NCI-H1105 (cell line): ENCODE measurements at regions not wholly inside any gene's neighbourhood (a gene's known extent, or its start where the extent isn't known, plus 50 kb on each side); places are given as distances from the start of the nearest gene placed in this dataset.
"Not testable (repeated sequence)": the region's sequence is repeated elsewhere in the genome, so short reads cannot be mapped to it uniquely, and the experiment has no call there.

ENCODE experiments used
- DNase-seq: peaks from one replicate; lab custom pipeline; 2025; lab: John Stamatoyannopoulos, UW

DNA sequence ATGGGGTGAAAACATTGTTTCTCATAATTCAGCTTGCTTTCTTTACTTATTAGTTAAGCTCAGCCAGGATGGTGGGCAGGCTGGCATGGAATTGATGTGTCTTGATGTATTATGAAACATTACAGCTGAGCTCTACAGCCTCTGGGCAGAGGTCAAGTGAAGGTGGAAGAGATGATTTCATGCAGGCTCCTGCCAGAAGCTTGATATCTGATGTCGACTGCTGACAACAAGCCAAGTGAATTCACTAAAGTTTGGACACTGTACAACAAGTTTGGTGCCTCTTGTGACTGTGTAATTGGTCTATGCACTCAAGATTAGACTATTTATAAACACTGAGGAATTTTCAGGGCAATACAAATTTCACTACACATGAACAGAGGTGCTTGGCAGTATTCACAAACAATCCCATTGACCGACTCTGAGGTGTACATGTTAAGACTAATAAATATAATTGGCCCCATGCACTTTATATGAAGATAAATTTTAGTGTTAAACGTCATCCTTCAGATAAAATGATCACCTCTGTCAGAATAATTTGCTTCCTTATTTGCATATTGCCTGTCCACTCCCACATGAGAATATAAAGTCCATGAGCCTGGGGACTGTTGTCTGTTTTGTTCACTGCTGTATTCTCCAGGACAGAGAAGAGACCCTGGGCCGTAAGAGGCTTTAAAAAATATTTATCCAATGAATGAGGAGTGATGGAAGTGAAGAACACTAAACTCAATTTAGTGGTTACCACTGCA is 612.2 kb downstream of the IQCM start:
- no peak for DNase-seq

DNA sequence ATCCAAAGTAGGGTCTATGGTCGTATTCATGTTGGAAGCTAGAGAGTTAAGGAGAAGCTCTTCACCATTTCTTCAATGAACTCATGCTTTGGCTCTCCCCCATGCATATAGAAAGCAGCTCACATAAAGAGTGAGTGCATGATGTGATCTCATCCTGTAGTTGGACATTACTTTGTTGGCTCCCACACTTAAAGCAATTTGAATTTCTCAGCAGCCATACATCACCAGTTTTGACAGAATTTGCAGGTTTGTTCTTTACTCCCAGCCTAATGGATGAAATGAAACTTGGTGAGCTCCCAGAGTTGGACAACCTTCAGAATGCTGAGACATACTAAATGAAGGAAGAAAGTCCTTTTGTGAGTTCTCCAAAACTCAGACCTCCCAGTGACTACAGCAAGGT is 613.5 kb downstream of the IQCM start:
- DNase-seq, result no peak

DNA sequence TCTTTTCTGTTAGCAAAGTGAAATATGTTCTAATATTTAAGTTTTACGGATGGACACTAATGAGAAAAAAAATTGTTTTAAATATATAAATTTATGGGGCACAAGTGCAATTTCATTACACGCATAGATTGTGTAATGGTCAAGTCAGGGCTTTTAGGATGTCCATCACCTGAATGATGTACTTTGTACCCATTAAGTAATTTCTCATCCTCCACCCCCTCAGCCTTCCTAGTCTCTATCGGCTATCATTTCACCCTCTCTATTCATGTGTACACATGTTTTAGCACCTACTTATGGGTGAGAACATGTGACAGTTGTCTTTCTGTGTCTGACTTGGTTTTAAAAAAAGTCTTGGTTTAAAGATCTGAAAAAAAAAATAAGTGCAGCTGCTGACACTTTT is 616.0 kb downstream of the IQCM start:
- no peak for DNase-seq

DNA sequence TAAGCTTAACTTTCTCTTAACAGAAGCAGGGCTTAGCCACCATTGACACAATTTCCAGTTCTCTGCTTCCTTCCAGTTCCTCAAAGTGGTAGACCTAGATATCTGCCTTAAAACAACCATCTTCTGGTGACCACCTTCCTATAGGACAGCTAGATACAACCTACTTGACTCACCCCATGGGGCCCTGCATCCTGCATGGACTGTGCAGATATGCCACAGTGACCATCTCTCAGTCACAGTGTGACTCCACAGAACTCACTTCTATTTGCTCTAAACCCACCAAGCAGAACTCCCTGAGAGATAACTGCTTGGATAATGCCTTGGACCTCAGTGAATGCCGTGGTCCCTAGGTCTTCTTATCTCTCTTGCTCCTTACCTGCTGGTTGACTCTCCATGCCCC is 621.6 kb downstream of the IQCM start:
- no peak for DNase-seq

DNA sequence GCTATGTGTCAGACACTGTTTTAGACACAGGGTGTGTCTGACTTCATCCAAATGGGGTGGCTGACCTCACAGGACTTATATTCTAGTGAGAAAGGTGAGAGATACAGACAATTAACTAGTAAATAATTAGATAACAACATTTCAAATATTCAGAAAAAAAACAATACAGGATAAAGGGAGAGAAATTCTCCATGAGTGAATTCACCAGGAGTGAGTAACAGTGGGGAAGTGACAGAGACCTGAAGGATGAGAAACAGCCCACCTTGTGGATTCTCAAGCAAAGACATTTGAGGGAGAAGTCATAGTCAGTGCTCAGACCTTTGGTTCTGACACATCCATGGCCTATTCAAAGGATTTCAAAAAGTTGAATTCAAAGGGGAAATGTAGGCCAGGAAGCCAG is 627.9 kb downstream of the IQCM start:
- no peak for DNase-seq

DNA sequence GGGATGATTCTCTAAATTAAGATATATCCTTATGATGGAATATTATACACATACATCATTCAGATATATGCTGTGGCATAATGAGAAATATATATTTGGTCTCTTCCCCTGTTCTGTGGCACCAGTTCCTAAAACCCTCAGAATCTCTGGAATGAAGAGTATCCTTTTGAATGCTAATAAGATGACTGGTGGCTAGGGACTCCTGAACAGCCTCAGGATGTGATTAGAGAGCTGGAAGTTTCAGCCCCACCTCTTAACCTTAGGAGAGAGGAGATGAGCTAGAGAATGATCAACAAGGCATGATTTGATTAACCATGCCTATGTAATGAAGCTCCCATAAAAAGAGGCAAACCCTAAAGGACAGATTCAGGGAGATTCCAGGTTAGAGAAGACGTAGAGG is 632.0 kb downstream of the IQCM start:
- no peak for DNase-seq

DNA sequence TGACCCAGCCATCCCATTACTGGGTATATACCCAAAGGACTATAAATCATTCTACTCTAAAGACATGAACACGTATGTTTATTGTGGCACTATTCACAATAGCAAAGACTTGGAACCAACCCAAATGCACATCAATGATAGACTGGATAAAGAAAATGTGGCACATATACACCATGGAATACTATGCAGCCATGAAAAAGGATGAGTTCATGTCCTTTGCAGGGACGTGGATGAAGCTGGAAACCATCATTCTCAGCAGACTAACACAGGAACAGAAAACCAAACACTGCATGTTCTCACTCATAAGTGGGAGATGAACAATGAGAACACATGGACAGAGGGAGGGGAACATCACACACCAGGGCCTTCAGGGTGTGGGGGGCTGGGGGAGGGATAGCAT is 634.2 kb downstream of the IQCM start:
- DNase-seq, result not testable (repeated sequence)

DNA sequence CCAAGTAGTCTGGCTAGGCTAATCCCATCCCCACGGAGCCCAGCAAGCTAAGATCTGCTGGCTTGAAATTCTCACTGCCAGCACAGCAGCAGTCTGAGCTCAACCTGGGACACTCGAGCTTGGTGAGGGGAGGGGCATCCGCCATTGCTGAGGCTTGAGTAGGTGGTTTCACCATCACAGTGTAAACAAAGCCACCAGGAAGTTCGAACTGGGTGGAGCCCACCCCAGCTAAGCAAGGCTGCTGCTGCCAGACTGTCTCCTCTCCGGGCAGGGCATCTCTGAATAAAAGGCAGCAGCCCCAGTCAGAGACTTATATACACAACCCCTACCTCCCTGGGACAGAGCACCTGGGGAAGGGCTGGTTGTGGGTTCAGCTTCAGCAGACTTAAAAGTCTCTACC is 639.6 kb downstream of the IQCM start:
- DNase-seq, result no peak

DNA sequence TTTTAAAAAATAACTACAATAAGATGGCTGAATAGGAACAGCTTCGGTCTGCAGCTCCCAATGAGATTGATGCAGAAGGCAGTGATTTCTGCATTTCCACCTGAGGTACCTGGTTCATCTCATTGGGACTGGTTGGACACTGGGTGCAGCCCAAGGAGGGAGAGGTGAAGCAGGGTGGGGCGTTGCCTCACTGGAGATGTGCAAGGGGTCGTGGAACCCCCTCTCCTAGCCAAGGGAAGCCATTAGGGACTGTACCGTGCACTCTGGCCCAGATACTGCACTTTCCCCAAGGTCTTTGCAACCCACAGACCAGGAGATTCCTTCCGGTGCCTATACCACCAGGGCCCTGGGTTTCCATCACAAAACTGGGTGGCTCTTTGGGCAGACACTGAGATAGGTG is 640.1 kb downstream of the IQCM start:
- no peak for DNase-seq

DNA sequence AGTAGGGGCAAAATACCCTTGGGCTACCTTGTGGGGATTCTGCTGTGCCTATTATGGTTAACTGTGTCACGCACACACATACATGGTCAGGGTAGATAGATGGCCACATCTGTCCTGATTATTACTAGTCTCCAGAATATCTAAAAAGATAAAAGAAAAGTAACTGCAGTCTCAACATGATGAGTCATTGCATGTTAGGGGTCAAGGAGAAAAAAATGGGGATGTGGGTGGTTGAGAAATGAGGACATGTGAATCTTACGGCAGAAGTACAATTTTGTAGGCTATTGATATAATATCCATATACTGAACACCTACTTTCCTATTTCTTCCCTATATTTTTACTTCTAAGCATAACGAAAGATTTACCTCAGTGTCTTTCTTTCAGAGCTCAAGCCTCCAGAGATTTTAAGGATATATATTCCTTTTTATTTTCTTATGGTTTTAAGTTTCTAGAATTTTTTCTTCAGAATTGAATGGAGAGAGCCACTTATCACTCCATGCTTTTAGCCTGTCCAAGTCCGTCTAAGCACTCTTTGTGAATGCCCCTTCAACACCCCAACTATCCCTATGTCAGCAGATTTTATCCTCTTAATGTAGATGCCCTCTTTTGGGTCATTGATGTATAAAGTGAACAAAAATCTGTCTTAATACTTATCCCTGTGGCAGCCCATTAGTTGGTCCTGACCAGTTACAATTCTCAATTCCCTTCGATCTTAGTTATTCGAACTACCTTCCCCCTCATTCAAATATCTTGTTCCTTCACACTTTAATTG is 642.2 kb downstream of the IQCM start:
- DNase-seq, result no peak

DNA sequence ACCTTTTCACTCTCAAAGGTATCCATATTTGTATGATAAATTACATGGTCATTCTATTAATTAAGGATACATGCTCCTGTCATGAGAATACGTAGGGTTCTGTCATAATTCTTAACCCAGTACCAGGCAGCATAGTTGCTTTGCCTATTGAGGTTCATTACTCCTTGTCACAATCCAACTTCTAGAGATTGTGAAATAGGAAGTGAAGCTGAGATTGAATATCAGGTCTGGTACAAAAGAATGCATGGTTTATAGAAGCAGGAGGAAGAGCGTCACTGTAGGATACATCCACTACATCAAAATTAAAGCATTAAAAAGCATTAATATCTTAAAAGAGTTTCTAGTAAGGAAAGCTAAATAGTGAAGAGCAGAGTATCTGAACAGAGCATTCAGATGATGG is 647.0 kb downstream of the IQCM start:
- DNase-seq, result no peak

DNA sequence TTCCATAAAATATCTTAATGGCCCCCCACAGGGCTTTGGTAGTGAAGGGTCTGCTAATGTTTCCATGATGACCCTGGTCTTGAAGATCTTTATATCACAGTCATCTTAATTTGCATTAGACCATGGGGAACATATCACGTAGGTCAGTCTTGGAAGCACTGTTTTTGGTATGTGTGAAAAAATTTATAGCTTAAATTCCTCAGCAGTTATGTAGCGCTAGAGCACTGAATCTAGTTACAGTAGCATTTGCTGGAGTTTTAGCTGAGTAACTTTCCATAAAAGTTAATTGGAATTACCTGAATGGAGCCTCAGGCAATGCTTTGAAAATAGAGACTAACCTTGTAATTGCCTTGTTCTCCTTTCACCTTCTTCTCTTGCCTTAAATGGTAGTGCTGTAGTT is 648.8 kb downstream of the IQCM start:
- no peak for DNase-seq

DNA sequence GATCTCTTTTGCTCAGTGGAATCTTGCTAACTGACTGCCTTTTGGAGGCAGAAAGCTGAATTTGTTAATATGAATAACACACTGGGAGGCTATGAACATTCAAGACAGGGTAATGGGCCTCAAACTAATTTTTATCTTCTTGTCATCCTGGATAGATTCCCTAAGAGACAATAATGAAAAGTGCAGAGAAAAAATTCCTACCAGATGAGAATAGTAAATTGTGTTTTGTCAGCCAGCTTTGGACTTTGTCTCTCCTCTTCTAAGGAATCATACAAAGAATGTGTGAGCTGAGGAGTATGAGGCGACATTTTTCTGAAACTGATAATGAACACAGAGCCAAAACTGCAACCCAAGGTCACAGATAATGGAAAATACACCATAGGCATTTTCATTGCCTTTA is 649.3 kb downstream of the IQCM start:
- DNase-seq, result no peak

DNA sequence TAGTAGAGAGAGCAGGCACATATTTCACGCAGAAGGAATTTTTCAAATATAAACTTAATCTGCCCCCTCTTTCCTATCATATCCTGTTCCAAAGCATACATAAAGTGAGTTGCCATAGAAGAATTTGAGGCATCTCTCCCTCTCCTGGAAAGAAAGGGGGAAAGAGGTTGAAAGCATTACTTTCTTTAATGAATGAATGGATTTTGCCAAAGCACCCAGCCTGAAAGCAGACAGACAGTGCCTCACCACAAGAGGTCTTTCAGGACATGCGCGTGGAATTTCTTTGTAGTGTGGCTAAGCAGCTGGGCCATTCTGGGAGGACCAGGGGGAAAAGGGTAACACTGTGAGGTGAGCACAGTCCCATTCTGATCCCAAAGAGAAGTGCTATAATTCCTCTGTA is 651.4 kb downstream of the IQCM start:
- DNase-seq, result no peak

DNA sequence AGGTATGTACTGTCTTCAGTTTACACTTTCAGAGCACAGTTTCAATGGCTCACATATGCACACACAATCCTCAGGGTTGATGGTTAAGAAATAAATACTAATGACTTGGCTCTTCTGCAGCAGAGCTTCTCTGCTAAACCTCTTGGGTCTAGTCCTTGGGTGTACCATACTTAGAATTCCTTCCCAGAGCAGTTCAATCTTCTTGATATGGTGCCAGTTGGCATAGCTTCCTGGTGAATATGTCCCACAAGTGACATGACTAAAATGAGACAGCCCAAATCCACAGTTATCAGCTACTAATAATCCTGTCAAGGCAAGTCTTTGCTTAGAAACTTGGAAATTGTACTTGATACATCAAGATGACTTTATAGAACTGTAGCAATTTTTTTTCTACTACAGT is 654.4 kb downstream of the IQCM start:
- DNase-seq, result no peak

DNA sequence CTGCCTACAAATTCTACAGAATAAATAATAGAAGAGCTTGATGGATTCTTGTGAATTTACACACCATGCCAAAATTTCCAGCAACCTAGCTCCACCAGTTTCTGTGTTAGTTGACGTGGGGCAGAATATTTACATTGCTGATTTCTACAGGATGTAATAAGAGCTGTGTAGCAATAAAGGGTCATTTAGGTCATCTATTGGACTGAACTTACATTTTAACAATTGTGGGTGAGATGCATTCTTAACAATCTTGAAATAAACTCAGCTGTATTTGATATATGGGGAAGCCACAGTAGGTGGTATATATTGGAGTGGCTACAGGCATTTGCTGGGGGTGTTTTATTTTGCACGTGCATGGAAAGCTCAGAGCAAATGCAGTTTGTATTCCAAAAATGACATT is 655.3 kb downstream of the IQCM start:
- DNase-seq, result no peak

DNA sequence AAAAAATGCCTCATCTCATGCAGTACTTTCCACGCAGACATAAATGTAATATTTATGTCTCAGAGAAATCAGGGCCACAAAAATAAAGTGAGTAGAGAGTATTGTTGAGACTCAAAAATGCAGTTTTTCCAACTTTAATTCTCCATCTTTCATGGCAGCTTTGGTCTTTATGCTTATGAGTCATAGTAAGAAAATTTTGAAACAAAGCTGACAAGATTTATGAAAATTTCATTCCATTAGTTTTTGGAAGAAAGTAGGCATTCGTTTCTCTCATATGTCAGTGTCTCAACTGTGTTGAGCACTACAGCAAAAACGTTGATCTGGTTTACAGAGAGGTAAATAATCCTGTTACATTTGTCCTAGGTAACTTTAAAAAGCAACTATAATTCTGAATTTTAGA is 656.8 kb downstream of the IQCM start:
- no peak for DNase-seq

DNA sequence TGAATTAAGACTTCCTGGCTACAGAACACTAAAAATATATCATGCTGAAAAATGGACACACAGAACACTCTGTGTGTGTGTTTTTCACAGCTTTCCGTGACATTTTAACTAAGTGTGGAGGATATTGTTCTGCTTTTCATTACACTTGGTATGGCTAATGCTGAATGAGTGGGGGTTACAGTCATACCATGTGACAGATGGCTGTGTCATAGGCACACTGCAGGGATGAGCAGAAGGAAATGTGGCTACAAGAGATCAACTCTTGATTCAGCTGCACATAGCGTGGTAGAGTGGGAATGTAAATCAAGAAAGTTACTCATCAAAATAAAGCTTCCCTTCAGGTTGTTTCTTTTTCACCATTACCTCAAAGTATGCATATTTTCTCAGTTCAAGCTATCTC is 669.8 kb downstream of the IQCM start:
- no peak for DNase-seq

DNA sequence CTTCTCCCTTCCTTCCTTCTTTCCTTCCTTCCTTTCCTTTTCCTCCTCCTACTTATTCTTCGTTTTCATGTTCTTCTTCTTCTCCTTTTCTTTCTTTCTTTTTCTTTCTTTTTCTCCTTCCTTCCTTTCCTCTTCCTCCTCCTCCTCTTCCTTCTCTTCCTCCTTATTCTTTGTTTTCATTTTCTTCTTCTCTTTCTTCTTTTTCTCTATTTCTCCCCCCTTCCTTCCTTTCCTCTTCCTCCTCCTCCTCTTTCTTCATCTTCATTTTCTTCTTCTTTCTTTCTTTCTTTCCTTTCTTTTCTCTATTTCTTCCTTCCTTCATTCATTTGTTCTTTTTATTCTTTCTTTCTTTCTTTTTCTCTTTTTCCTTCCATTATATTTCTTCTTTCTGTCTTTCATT is 671.6 kb downstream of the IQCM start:
- DNase-seq, result no peak

DNA sequence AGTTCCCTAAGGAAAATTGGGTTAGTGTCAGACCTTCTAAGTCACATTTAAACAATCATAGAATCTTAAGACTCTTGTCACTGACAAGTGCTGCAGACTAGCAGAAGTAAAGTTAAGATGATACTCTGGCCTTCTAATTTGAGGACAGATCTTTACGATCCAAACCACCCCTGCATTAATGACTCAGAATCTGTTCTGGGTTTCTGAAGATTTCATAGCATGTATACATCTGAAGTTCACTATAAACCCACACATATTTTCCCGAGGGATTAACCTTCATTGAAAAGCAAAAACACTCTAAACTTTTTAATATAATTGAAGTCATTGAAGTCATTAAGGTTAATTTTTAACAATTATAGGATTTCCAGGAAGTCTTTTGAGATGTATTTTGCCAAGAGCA is 674.3 kb downstream of the IQCM start:
- no peak for DNase-seq

DNA sequence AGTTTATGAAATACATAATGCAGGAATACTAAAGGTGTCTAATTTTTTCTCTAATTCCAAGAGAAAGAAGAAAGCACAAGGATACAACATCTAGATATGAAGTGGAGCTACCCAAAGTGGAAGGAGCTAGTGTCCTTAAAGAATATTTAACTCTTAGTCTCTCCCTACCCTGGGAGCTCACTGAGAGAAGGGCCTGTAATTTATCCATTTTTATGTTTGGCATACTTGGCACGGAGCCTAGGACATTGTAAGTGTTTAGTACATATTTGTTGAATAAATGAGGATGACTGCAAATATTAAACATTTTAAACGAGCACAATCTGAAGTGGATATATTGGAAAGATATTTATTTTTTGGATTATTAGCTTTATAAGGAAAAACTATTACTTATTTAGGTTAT is 674.8 kb downstream of the IQCM start:
- no peak for DNase-seq

DNA sequence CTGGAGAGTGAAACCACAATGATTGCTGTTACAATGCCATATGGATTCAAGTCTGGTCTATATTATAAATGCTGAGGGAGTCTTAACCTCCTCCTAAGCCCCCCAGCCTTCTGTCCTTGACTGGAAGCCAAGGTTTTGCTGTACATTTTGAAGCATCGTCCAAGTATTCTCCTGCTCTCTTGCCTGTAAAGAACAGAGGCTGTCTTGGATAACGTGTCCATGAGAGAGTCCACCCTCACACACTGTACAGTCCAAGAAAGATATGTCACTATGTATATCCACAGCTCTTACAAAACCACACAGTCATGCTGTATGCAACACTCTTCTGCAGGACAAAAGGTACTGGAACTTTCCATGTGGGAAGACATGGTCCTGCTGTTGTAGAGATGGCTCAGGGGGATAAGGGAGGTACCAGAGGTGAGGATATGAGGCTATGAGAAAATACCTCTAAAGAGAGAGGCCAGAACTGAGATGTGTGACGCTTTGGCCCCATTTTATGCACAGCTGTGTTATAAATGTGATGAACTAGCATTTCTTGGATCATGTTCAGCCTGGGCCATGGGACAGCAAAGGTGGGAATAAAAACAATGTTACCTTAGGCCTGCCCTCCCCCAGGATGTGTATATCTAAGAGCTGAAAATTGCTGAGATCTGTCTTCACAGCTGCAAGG is 678.6 kb downstream of the IQCM start:
- DNase-seq, result no peak

DNA sequence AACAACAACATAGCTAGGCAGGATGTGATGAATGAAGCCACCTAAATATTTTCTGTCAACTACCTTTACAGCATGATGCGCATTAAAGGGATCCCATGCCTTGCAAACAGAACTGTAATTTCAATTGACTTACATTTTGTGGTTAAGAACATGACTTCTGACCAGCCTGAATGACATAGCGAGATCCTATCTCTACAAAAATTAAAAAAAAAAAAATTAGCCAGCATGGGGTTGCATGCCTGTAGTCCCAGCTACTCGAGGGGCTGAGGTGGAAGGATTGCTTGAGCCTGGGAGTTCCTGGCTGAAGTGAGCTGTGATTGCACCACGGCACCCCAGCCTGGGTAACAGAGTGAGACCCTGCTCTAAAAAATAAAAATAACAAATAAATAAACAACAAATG is 680.6 kb downstream of the IQCM start:
- DNase-seq, result no peak
